CD4-positive, CD25-positive, alpha-beta regulatory T cell (primary cell): ENCODE measurements at regions not wholly inside any gene's neighbourhood (a gene's known extent, or its start where the extent isn't known, plus 50 kb on each side); places are given as distances from the start of the nearest gene placed in this dataset.
"Not testable (repeated sequence)": the region's sequence is repeated elsewhere in the genome, so short reads cannot be mapped to it uniquely, and the experiment has no call there.

Source experiments
- ATAC-seq, 2 donors: fragments of 150-1000 bp; cut with Tn5 transposase; one replicate each; pipeline ENCODE4 v1.10.0; 2021; ENCODE audit warnings: low read depth in 2 of 2, moderate number of reproducible peaks in 2 of 2, moderate library complexity in 1 of 2
- DNase-seq, 3 donors: peaks; one replicate each; pipeline versions ENCODE4 v3.0.0 to v3.0.0-alpha.2; 2012 to 2022; ENCODE audit warnings: mixed read lengths in 1 of 3
- H3K27ac ChIP-seq: one replicate; pipeline ENCODE4 v1.7.0; 2013; ENCODE audit warnings: mild to moderate bottlenecking, low read length; ENCODE audit not compliant: insufficient read depth, poor library complexity, severe bottlenecking
- H3K27me3 ChIP-seq: one replicate; pipeline ENCODE4 v1.7.0; 2013; ENCODE audit warnings: low read length; ENCODE audit not compliant: control insufficient read depth, insufficient read depth
- H3K36me3 ChIP-seq: one replicate; pipeline ENCODE4 v1.7.0; 2013; ENCODE audit warnings: mild to moderate bottlenecking, low read length, moderate library complexity; ENCODE audit not compliant: control insufficient read depth, insufficient read depth
- H3K4me1 ChIP-seq: 2 replicates; pipeline ENCODE4 v1.7.0; 2013; ENCODE audit warnings: mild to moderate bottlenecking, low read length; ENCODE audit not compliant: insufficient read depth, control insufficient read depth, poor library complexity, severe bottlenecking
- H3K4me3 ChIP-seq: one replicate; pipeline ENCODE4 v1.7.0; 2013; ENCODE audit warnings: low read depth, mild to moderate bottlenecking, low read length, moderate library complexity
- H3K9me3 ChIP-seq, 2 experiments: 1 replicate in 1 of 2; 2 replicates in 1 of 2; pipeline ENCODE4 v1.7.0; 2013; ENCODE audit warnings: low read length in 2 of 2, mild to moderate bottlenecking in 1 of 2, moderate library complexity in 1 of 2; ENCODE audit not compliant: control insufficient read depth in 2 of 2
- H3K27ac Mint-ChIP-seq, 3 donors: one replicate each; pipeline ENCODE4 v1.8.0; 2020 to 2022; ENCODE audit warnings: mild to moderate bottlenecking in 3 of 3, mixed read lengths in 3 of 3, moderate library complexity in 2 of 3
- H3K27me3 Mint-ChIP-seq: one replicate; pipeline ENCODE4 v1.8.0; 2022; ENCODE audit warnings: mild to moderate bottlenecking, mixed read lengths
- H3K36me3 Mint-ChIP-seq: one replicate; pipeline ENCODE4 v1.8.0; 2020; ENCODE audit warnings: mixed read lengths
- H3K4me1 Mint-ChIP-seq, 4 donors: one replicate each; pipeline ENCODE4 v1.8.0; 2020 to 2022; ENCODE audit warnings: mixed read lengths in 4 of 4, mild to moderate bottlenecking in 1 of 4
- H3K4me3 Mint-ChIP-seq, 4 donors: one replicate each; pipeline ENCODE4 v1.8.0; 2020 to 2022; ENCODE audit warnings: mild to moderate bottlenecking in 4 of 4, mixed read lengths in 4 of 4, moderate library complexity in 3 of 4
- H3K9me3 Mint-ChIP-seq, 7 donors: one replicate each; pipeline ENCODE4 v1.8.0; 2020 to 2022; ENCODE audit warnings: mixed read lengths in 7 of 7, mild to moderate bottlenecking in 3 of 7, moderate library complexity in 2 of 7

- no peak overlapping the region for H3K4me3 Mint-ChIP-seq
- H3K36me3 Mint-ChIP-seq, result no peaks in the 10 kb centered on the region
- Histone ChIP-seq H3K9me3 (peaks cover 0 to 2% of the 10 kb centered on the region in 2 experiments), H3K4me3 (no peak overlapping the region), H3K27ac (no peak overlapping the region), H3K4me1 (no peaks in the 10 kb centered on the region), H3K27me3 (no peaks in the 10 kb centered on the region), H3K36me3 (no peaks in the 10 kb centered on the region)
- no peaks in the 10 kb centered on the region for H3K4me1 Mint-ChIP-seq
- no peak for ATAC-seq
- DNase-seq, result no peak
- H3K27ac Mint-ChIP-seq, result no peak overlapping the region
- no peaks in the 10 kb centered on the region for H3K27me3 Mint-ChIP-seq
- H3K9me3 Mint-ChIP-seq, result peaks cover 0 to 18% (median 6%) of the 10 kb centered on the region in 7 donors
Measured at GRCh38 chr6:92408350-92408749, 1011.0 kb downstream of the EPHA7 start.

GRCh38 chr6:92404281-92404680 is 1015.1 kb downstream of the EPHA7 start:
- Histone ChIP-seq H3K27ac (no peak overlapping the region), H3K4me3 (no peak overlapping the region), H3K9me3 (no peaks in the 10 kb centered on the region), H3K27me3 (no peaks in the 10 kb centered on the region), H3K36me3 (no peaks in the 10 kb centered on the region), H3K4me1 (no peaks in the 10 kb centered on the region)
- no peak overlapping the region for H3K27ac Mint-ChIP-seq
- H3K36me3 Mint-ChIP-seq, result no peaks in the 10 kb centered on the region
- peaks cover 0 to 13% (median 6%) of the 10 kb centered on the region in 7 donors for H3K9me3 Mint-ChIP-seq
- no peak for ATAC-seq
- H3K4me1 Mint-ChIP-seq, result no peaks in the 10 kb centered on the region
- no peak overlapping the region for H3K4me3 Mint-ChIP-seq
- DNase-seq, result no peak
- H3K27me3 Mint-ChIP-seq, result no peaks in the 10 kb centered on the region

- H3K9me3 Mint-ChIP-seq, result peaks cover 0 to 15% (median 4%) of the 10 kb centered on the region in 7 donors
Measured at GRCh38 chr6:92399911-92400310, 1019.4 kb downstream of the EPHA7 start.

GRCh38 chr6:92388706-92389105 is 1030.7 kb downstream of the EPHA7 start:
- not testable (repeated sequence) for ATAC-seq, H3K36me3 ChIP-seq, H3K9me3 ChIP-seq, H3K27ac Mint-ChIP-seq, H3K27ac ChIP-seq, H3K4me3 ChIP-seq, DNase-seq, H3K4me1 Mint-ChIP-seq, H3K36me3 Mint-ChIP-seq, H3K4me1 ChIP-seq, H3K27me3 Mint-ChIP-seq, H3K4me3 Mint-ChIP-seq, H3K27me3 ChIP-seq
- peaks cover 0 to 11% (median 8%) of the 10 kb centered on the region in 7 donors for H3K9me3 Mint-ChIP-seq

More at GRCh38 chr6:92399911-92400310, 1019.4 kb downstream of the EPHA7 start:
- H3K36me3 ChIP-seq, result no peaks in the 10 kb centered on the region
- no peaks in the 10 kb centered on the region for H3K9me3 ChIP-seq
- no peaks in the 10 kb centered on the region for H3K27me3 ChIP-seq
- ATAC-seq, result no peak
- H3K4me3 ChIP-seq, result no peak overlapping the region
- no peak for DNase-seq
- Mint-ChIP-seq H3K4me3 (no peak overlapping the region), H3K36me3 (no peaks in the 10 kb centered on the region), H3K27ac (no peak overlapping the region), H3K4me1 (no peaks in the 10 kb centered on the region), H3K27me3 (no peaks in the 10 kb centered on the region)
- H3K4me1 ChIP-seq, result no peaks in the 10 kb centered on the region
- no peak overlapping the region for H3K27ac ChIP-seq

- no peaks in the 10 kb centered on the region for H3K36me3 Mint-ChIP-seq
- Histone ChIP-seq H3K36me3 (no peaks in the 10 kb centered on the region), H3K27ac (no peak overlapping the region), H3K27me3 (no peaks in the 10 kb centered on the region), H3K9me3 (no peaks in the 10 kb centered on the region), H3K4me1 (no peaks in the 10 kb centered on the region), H3K4me3 (no peak overlapping the region)
- H3K27ac Mint-ChIP-seq, result no peak overlapping the region
- no peak overlapping the region for H3K4me3 Mint-ChIP-seq
- H3K4me1 Mint-ChIP-seq, result no peaks in the 10 kb centered on the region
- H3K27me3 Mint-ChIP-seq, result no peaks in the 10 kb centered on the region
- ATAC-seq, result no peak
- peaks cover 0 to 5% (median 2%) of the 10 kb centered on the region in 7 donors for H3K9me3 Mint-ChIP-seq
- no peak for DNase-seq
Measured at GRCh38 chr6:92380803-92381601, 1038.4 kb downstream of the EPHA7 start.

- Histone ChIP-seq H3K4me1 (no peaks in the 10 kb centered on the region), H3K9me3 (no peaks in the 10 kb centered on the region), H3K4me3 (no peak overlapping the region), H3K36me3 (no peaks in the 10 kb centered on the region), H3K27ac (no peak overlapping the region), H3K27me3 (no peaks in the 10 kb centered on the region)
- Mint-ChIP-seq H3K36me3 (no peaks in the 10 kb centered on the region), H3K4me3 (no peak overlapping the region), H3K27ac (no peak overlapping the region), H3K4me1 (no peaks in the 10 kb centered on the region), H3K27me3 (no peaks in the 10 kb centered on the region), H3K9me3 (peaks cover 0 to 6% (median 2%) of the 10 kb centered on the region in 7 donors)
- DNase-seq (no peak), ATAC-seq (no peak)
Measured at GRCh38 chr6:92377137-92377536, 1042.2 kb downstream of the EPHA7 start.

GRCh38 chr6:92376691-92377090 is 1042.7 kb downstream of the EPHA7 start:
- no peak overlapping the region for H3K27ac Mint-ChIP-seq
- H3K36me3 ChIP-seq, result no peaks in the 10 kb centered on the region

More at GRCh38 chr6:92376691-92377090, 1042.7 kb downstream of the EPHA7 start:
- DNase-seq (no peak), ATAC-seq (no peak)
- no peak overlapping the region for H3K4me3 ChIP-seq
- H3K27ac ChIP-seq, result no peak overlapping the region
- no peak overlapping the region for H3K4me3 Mint-ChIP-seq
- H3K9me3 ChIP-seq, result no peaks in the 10 kb centered on the region
- no peaks in the 10 kb centered on the region for H3K4me1 Mint-ChIP-seq
- H3K4me1 ChIP-seq, result no peaks in the 10 kb centered on the region
- peaks cover 0 to 9% (median 3%) of the 10 kb centered on the region in 7 donors for H3K9me3 Mint-ChIP-seq
- no peaks in the 10 kb centered on the region for H3K27me3 ChIP-seq
- no peaks in the 10 kb centered on the region for H3K36me3 Mint-ChIP-seq
- H3K27me3 Mint-ChIP-seq, result no peaks in the 10 kb centered on the region
